ENCODE measurements at regions not wholly inside any gene's neighbourhood (a gene's known extent, or its start where the extent isn't known, plus 50 kb on each side); places are given as distances from the start of the nearest gene placed in this dataset.

DNA sequence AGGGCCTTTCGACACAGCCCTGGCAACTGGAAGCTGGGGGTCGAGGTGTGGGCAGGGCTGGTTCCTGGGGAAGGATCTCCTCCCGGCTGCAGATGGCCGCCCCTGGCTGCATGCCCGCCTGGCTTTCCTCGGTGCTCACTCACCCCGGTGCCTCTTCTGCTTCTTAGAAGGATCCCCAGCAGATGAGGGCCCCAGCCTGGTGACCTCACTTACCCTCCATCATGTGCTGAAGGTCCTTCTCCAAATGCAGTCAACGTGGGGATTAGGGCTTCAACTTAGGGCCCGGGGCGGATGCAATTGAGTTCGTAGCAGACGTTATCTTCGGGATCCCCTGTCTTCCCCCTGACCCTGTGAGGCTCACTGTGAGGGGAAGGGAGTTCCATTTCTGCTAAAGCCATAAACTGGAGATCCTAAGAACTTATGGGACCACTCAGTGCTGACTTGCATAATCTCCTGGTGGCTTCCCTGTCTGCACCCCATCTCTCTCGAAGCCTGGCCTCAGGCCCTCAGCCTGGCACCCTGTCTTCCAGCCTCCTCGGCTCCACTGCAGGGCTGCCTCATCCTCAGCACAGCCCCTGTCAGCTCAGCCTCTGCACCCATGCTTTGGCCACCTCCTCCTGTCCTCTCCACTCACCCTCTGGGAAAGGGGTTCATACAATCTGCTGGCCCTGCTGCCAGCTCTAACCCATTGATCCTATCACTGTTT is 92.6 kb downstream of the THBS2 start:
- TF ChIP-seq RAD21 (IDR thresholded peaks at IDR 0.05), result no peak
- TF ChIP-seq, protein P1, sequence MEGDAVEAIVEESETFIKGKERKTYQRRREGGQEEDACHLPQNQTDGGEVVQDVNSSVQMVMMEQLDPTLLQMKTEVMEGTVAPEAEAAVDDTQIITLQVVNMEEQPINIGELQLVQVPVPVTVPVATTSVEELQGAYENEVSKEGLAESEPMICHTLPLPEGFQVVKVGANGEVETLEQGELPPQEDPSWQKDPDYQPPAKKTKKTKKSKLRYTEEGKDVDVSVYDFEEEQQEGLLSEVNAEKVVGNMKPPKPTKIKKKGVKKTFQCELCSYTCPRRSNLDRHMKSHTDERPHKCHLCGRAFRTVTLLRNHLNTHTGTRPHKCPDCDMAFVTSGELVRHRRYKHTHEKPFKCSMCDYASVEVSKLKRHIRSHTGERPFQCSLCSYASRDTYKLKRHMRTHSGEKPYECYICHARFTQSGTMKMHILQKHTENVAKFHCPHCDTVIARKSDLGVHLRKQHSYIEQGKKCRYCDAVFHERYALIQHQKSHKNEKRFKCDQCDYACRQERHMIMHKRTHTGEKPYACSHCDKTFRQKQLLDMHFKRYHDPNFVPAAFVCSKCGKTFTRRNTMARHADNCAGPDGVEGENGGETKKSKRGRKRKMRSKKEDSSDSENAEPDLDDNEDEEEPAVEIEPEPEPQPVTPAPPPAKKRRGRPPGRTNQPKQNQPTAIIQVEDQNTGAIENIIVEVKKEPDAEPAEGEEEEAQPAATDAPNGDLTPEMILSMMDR (IDR thresholded peaks at IDR 0.05; ENCODE audit: low read depth, low read length, missing input control), result no peak
- TF ChIP-seq, protein P2, sequence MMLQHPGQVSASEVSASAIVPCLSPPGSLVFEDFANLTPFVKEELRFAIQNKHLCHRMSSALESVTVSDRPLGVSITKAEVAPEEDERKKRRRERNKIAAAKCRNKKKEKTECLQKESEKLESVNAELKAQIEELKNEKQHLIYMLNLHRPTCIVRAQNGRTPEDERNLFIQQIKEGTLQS (IDR thresholded peaks at IDR 0.05), result no peak
- TF ChIP-seq, protein P3, sequence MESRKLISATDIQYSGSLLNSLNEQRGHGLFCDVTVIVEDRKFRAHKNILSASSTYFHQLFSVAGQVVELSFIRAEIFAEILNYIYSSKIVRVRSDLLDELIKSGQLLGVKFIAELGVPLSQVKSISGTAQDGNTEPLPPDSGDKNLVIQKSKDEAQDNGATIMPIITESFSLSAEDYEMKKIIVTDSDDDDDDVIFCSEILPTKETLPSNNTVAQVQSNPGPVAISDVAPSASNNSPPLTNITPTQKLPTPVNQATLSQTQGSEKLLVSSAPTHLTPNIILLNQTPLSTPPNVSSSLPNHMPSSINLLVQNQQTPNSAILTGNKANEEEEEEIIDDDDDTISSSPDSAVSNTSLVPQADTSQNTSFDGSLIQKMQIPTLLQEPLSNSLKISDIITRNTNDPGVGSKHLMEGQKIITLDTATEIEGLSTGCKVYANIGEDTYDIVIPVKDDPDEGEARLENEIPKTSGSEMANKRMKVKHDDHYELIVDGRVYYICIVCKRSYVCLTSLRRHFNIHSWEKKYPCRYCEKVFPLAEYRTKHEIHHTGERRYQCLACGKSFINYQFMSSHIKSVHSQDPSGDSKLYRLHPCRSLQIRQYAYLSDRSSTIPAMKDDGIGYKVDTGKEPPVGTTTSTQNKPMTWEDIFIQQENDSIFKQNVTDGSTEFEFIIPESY (IDR thresholded peaks at IDR 0.05), result no peak
- TF ChIP-seq FOXA1 (IDR thresholded peaks at IDR 0.05), result no peak
- TF ChIP-seq, protein P4, sequence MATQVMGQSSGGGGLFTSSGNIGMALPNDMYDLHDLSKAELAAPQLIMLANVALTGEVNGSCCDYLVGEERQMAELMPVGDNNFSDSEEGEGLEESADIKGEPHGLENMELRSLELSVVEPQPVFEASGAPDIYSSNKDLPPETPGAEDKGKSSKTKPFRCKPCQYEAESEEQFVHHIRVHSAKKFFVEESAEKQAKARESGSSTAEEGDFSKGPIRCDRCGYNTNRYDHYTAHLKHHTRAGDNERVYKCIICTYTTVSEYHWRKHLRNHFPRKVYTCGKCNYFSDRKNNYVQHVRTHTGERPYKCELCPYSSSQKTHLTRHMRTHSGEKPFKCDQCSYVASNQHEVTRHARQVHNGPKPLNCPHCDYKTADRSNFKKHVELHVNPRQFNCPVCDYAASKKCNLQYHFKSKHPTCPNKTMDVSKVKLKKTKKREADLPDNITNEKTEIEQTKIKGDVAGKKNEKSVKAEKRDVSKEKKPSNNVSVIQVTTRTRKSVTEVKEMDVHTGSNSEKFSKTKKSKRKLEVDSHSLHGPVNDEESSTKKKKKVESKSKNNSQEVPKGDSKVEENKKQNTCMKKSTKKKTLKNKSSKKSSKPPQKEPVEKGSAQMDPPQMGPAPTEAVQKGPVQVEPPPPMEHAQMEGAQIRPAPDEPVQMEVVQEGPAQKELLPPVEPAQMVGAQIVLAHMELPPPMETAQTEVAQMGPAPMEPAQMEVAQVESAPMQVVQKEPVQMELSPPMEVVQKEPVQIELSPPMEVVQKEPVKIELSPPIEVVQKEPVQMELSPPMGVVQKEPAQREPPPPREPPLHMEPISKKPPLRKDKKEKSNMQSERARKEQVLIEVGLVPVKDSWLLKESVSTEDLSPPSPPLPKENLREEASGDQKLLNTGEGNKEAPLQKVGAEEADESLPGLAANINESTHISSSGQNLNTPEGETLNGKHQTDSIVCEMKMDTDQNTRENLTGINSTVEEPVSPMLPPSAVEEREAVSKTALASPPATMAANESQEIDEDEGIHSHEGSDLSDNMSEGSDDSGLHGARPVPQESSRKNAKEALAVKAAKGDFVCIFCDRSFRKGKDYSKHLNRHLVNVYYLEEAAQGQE (IDR thresholded peaks at IDR 0.05), result no peak

Measured in liver (tissue), 3 donors.